ENCODE measurements at regions not wholly inside any gene's neighbourhood (a gene's known extent, or its start where the extent isn't known, plus 50 kb on each side); places are given as distances from the start of the nearest gene placed in this dataset.

DNA sequence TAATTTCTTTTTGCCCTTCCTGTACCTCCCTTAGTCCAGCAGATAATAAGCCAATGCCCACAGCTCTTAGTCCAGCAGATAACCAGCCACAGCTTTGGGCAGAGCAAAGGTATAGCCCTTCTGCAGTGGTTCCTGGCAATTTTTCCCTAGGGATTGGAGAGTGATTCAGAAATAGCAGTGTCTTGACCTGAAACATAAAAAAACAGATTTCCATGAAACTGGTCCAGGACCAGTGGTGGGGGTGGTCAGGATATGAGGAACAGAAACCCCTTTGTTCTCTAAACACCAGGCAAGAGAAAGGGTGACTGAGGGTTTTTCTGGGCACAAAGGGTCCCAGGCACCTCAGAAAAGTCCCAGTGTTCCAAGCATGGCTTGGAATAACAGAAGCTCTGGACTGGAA, 103.4 kb downstream of the ARRDC4 start (continued):
- TF ChIP-seq, protein P1, sequence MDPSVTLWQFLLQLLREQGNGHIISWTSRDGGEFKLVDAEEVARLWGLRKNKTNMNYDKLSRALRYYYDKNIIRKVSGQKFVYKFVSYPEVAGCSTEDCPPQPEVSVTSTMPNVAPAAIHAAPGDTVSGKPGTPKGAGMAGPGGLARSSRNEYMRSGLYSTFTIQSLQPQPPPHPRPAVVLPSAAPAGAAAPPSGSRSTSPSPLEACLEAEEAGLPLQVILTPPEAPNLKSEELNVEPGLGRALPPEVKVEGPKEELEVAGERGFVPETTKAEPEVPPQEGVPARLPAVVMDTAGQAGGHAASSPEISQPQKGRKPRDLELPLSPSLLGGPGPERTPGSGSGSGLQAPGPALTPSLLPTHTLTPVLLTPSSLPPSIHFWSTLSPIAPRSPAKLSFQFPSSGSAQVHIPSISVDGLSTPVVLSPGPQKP (IDR thresholded peaks at IDR 0.05; ENCODE audit: low read depth, low read length): no peak
- TF ChIP-seq ZNF302 (CRISPR knock-in tag; IDR thresholded peaks at IDR 0.05): no peak
- no peak for TF ChIP-seq HDAC2 (IDR thresholded peaks at IDR 0.05)
- TF ChIP-seq TP53 (CRISPR knock-in tag; IDR thresholded peaks at IDR 0.05): no peak

DNA sequence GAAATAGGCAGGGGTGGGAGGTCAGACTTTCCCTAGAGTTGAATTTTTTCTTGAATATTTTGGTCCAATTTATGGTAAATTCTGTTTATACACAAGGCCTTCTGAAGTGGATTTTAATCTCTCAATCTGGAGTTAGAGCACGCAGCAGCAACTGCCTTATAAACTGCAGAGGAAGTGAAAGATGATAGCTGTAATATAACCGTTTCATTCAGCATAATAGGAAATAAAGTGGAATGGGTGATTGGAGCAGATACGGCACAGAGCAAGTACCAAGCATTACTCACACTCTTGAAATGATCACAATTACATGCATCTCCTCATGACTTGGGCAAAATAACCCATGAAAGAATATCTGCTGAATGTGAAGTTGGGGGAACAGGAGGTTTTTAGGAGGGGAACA, 106.8 kb downstream of the ARRDC4 start:
- ATAC-seq: no peak
- H3K9me3 ChIP-seq: no peaks in the 10 kb centered on the region
- ChIA-PET POLR2A (no interaction called here), CTCF (interaction anchor here (1.8 kb wide), 1 partner anchor 111 kb away, joined by 5 read pairs; no protein-coding TSS in a partner anchor)
- WGBS (ENCODE audit: missing lambda C conversion rate): 4% methylated on average over 3 of the region's 3 CpGs
- no peak overlapping the region for H3K4me3 ChIP-seq
- H3K4me2 ChIP-seq: no peak overlapping the region
- no peak for DNase-seq (ENCODE audit: low read depth in 1 of 2, low spot score in 1 of 2)
- FAIRE-seq: no peak
- no peak overlapping the region for H3K27ac ChIP-seq
- no peaks in the 10 kb centered on the region for H3K4me1 ChIP-seq
- TF ChIP-seq HDAC2 (IDR thresholded peaks at IDR 0.05) (no peak), NR3C1 (IDR thresholded peaks at IDR 0.05) (no peak), FOSL2 (IDR thresholded peaks at IDR 0.05) (no peak), FOSL2 (CRISPR knock-in tag; IDR thresholded peaks at IDR 0.05) (no peak), CBX2 (IDR thresholded peaks at IDR 0.05; ENCODE audit: borderline replicate concordance, low read depth) (no peak), JUN (IDR thresholded peaks at IDR 0.05) (no peak), POLR2A (IDR thresholded peaks at IDR 0.05; ENCODE audit: low read length) (no peak), RARB (CRISPR knock-in tag; IDR thresholded peaks at IDR 0.05) (no peak), ESRRA (IDR thresholded peaks at IDR 0.05; ENCODE audit: borderline replicate concordance, low read length) (no peak), SMC3 (IDR thresholded peaks at IDR 0.05) (no peak), MYC (IDR thresholded peaks at IDR 0.05; ENCODE audit: borderline replicate concordance, low read length) (no peak), CEBPB (IDR thresholded peaks at IDR 0.05) (no peak), RNF2 (IDR thresholded peaks at IDR 0.05; ENCODE audit: borderline replicate concordance, low read depth) (no peak)
- TF ChIP-seq, protein P2, sequence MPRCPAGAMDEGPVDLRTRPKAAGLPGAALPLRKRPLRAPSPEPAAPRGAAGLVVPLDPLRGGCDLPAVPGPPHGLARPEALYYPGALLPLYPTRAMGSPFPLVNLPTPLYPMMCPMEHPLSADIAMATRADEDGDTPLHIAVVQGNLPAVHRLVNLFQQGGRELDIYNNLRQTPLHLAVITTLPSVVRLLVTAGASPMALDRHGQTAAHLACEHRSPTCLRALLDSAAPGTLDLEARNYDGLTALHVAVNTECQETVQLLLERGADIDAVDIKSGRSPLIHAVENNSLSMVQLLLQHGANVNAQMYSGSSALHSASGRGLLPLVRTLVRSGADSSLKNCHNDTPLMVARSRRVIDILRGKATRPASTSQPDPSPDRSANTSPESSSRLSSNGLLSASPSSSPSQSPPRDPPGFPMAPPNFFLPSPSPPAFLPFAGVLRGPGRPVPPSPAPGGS (IDR thresholded peaks at IDR 0.05): no peak
- TF ChIP-seq, protein P3, sequence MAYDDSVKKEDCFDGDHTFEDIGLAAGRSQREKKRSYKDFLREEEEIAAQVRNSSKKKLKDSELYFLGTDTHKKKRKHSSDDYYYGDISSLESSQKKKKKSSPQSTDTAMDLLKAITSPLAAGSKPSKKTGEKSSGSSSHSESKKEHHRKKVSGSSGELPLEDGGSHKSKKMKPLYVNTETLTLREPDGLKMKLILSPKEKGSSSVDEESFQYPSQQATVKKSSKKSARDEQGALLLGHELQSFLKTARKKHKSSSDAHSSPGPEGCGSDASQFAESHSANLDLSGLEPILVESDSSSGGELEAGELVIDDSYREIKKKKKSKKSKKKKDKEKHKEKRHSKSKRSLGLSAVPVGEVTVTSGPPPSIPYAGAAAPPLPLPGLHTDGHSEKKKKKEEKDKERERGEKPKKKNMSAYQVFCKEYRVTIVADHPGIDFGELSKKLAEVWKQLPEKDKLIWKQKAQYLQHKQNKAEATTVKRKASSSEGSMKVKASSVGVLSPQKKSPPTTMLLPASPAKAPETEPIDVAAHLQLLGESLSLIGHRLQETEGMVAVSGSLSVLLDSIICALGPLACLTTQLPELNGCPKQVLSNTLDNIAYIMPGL (CRISPR knock-in tag; IDR thresholded peaks at IDR 0.05; ENCODE audit: borderline replicate concordance): no peak
- TF ChIP-seq, protein P4, sequence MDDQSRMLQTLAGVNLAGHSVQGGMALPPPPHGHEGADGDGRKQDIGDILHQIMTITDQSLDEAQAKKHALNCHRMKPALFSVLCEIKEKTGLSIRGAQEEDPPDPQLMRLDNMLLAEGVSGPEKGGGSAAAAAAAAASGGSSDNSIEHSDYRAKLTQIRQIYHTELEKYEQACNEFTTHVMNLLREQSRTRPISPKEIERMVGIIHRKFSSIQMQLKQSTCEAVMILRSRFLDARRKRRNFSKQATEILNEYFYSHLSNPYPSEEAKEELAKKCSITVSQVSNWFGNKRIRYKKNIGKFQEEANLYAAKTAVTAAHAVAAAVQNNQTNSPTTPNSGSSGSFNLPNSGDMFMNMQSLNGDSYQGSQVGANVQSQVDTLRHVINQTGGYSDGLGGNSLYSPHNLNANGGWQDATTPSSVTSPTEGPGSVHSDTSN (IDR thresholded peaks at IDR 0.05): no peak
- TF ChIP-seq, protein P5, sequence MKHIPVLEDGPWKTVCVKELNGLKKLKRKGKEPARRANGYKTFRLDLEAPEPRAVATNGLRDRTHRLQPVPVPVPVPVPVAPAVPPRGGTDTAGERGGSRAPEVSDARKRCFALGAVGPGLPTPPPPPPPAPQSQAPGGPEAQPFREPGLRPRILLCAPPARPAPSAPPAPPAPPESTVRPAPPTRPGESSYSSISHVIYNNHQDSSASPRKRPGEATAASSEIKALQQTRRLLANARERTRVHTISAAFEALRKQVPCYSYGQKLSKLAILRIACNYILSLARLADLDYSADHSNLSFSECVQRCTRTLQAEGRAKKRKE (CRISPR knock-in tag; IDR thresholded peaks at IDR 0.05; ENCODE audit: low read depth): no peak
- TF ChIP-seq, protein P6, sequence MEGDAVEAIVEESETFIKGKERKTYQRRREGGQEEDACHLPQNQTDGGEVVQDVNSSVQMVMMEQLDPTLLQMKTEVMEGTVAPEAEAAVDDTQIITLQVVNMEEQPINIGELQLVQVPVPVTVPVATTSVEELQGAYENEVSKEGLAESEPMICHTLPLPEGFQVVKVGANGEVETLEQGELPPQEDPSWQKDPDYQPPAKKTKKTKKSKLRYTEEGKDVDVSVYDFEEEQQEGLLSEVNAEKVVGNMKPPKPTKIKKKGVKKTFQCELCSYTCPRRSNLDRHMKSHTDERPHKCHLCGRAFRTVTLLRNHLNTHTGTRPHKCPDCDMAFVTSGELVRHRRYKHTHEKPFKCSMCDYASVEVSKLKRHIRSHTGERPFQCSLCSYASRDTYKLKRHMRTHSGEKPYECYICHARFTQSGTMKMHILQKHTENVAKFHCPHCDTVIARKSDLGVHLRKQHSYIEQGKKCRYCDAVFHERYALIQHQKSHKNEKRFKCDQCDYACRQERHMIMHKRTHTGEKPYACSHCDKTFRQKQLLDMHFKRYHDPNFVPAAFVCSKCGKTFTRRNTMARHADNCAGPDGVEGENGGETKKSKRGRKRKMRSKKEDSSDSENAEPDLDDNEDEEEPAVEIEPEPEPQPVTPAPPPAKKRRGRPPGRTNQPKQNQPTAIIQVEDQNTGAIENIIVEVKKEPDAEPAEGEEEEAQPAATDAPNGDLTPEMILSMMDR (IDR thresholded peaks at IDR 0.05): no peak
- TF ChIP-seq, protein P7, sequence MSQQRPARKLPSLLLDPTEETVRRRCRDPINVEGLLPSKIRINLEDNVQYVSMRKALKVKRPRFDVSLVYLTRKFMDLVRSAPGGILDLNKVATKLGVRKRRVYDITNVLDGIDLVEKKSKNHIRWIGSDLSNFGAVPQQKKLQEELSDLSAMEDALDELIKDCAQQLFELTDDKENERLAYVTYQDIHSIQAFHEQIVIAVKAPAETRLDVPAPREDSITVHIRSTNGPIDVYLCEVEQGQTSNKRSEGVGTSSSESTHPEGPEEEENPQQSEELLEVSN (IDR thresholded peaks at IDR 0.05; ENCODE audit: borderline replicate concordance, low read depth): no peak

Data from A549 (cell line).